OCI-LY1 (cell line): ENCODE measurements at regions not wholly inside any gene's neighbourhood (a gene's known extent, or its start where the extent isn't known, plus 50 kb on each side); places are given as distances from the start of the nearest gene placed in this dataset.

ENCODE experiments used
- CTCF ChIP-seq: fragments of 200-600 bp; sonication (generic), shearing (Covaris generic); IDR thresholded peaks from 2 replicates; pipeline ENCODE4 v1.5.1; 2017; ENCODE audit warnings: mild to moderate bottlenecking, antibody characterized with exemption, low read length, moderate library complexity, mixed read lengths
- EZH2 ChIP-seq: fragments of 200-600 bp; sonication (generic), shearing (Covaris generic); IDR thresholded peaks from 2 replicates; pipeline ENCODE4 v1.8.0; 2017; ENCODE audit warnings: borderline replicate concordance, mixed run types, mild to moderate bottlenecking, antibody characterized with exemption, low read length, moderate library complexity, mixed read lengths

GRCh38 chr2:188051706-188052105 lies 240.0 kb upstream of the GULP1 start:
- no peak for TF ChIP-seq CTCF
- TF ChIP-seq EZH2 = no peak
